ENCODE measurements at regions not wholly inside any gene's neighbourhood (a gene's known extent, or its start where the extent isn't known, plus 50 kb on each side); places are given as distances from the start of the nearest gene placed in this dataset.

- intact Hi-C loops (cut with micrococcal nuclease; ENCODE audit: unreplicated experiment): no loop called here
- no TSS peak for BruUV-seq (replicated peaks)
- H3K27ac Mint-ChIP-seq (ENCODE audit: unreplicated experiment): no peak overlapping the region
- no peaks in the 10 kb centered on the region for H3K36me3 Mint-ChIP-seq (ENCODE audit: insufficient read depth, unreplicated experiment)
- CTCF ChIA-PET: no interaction called here
- H3K9me3 Mint-ChIP-seq (ENCODE audit: low read depth, unreplicated experiment): no peaks in the 10 kb centered on the region
- no peak for DNase-seq
- peaks cover 23% of the 10 kb centered on the region for H3K4me1 Mint-ChIP-seq (ENCODE audit: low read depth, unreplicated experiment)
- TF ChIP-seq, protein P1, sequence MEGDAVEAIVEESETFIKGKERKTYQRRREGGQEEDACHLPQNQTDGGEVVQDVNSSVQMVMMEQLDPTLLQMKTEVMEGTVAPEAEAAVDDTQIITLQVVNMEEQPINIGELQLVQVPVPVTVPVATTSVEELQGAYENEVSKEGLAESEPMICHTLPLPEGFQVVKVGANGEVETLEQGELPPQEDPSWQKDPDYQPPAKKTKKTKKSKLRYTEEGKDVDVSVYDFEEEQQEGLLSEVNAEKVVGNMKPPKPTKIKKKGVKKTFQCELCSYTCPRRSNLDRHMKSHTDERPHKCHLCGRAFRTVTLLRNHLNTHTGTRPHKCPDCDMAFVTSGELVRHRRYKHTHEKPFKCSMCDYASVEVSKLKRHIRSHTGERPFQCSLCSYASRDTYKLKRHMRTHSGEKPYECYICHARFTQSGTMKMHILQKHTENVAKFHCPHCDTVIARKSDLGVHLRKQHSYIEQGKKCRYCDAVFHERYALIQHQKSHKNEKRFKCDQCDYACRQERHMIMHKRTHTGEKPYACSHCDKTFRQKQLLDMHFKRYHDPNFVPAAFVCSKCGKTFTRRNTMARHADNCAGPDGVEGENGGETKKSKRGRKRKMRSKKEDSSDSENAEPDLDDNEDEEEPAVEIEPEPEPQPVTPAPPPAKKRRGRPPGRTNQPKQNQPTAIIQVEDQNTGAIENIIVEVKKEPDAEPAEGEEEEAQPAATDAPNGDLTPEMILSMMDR (IDR thresholded peaks at IDR 0.05; ENCODE audit: unreplicated experiment): no peak
- no peak overlapping the region for H3K4me3 Mint-ChIP-seq (ENCODE audit: low read depth, unreplicated experiment)
- no peaks in the 10 kb centered on the region for H3K27me3 Mint-ChIP-seq (ENCODE audit: unreplicated experiment)
Observed at GRCh38 chr6:155708100-155708499, 252.5 kb upstream of the NOX3 start.

- H3K9me3 Mint-ChIP-seq (ENCODE audit: low read depth, unreplicated experiment): no peaks in the 10 kb centered on the region
- intact Hi-C loops (cut with micrococcal nuclease; ENCODE audit: unreplicated experiment): no loop called here
Observed at GRCh38 chr6:155706806-155707205, 251.2 kb upstream of the NOX3 start.

DNA sequence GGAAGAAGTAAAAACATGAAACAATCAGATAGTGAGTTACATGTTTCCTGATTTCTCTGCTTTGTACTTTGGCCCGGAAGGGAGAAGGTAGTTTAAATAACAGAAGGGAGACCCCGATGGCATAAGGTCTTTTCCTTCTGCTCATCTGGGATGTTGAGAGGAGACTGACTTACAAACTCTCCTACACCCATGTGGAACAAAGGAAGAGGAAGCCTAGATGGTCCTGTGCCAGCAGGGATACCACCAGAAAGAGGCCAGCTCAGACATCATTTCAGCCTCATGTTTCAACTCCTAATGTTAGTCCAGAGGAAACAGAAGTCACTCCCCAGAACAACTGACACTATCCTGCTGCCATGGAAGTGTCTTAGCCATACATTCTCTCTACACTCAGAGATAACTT, 250.7 kb upstream of the NOX3 start:
- no peak for DNase-seq
- no peaks in the 10 kb centered on the region for H3K36me3 Mint-ChIP-seq (ENCODE audit: insufficient read depth, unreplicated experiment)
- H3K9me3 Mint-ChIP-seq (ENCODE audit: low read depth, unreplicated experiment): no peaks in the 10 kb centered on the region
- intact Hi-C loops (cut with micrococcal nuclease; ENCODE audit: unreplicated experiment): no loop called here
- H3K4me1 Mint-ChIP-seq (ENCODE audit: low read depth, unreplicated experiment): peaks cover 8% of the 10 kb centered on the region
- no peak overlapping the region for H3K4me3 Mint-ChIP-seq (ENCODE audit: low read depth, unreplicated experiment)
- H3K27ac Mint-ChIP-seq (ENCODE audit: unreplicated experiment): no peak overlapping the region
- CTCF ChIA-PET: no interaction called here
- BruUV-seq (replicated peaks): no TSS peak
- TF ChIP-seq, protein P1 (IDR thresholded peaks at IDR 0.05; ENCODE audit: unreplicated experiment): no peak
- no peaks in the 10 kb centered on the region for H3K27me3 Mint-ChIP-seq (ENCODE audit: unreplicated experiment)

More at GRCh38 chr6:155706806-155707205, 251.2 kb upstream of the NOX3 start:
- Mint-ChIP-seq H3K4me3 (ENCODE audit: low read depth, unreplicated experiment) (no peak overlapping the region), H3K27ac (ENCODE audit: unreplicated experiment) (no peak overlapping the region), H3K36me3 (ENCODE audit: insufficient read depth, unreplicated experiment) (no peaks in the 10 kb centered on the region), H3K4me1 (ENCODE audit: low read depth, unreplicated experiment) (peaks cover 12% of the 10 kb centered on the region), H3K27me3 (ENCODE audit: unreplicated experiment) (no peaks in the 10 kb centered on the region)
- DNase-seq: no peak
- CTCF ChIA-PET: no interaction called here
- TF ChIP-seq, protein P1 (IDR thresholded peaks at IDR 0.05; ENCODE audit: unreplicated experiment): no peak
- BruUV-seq (replicated peaks): no TSS peak

GRCh38 chr6:155701342-155701741, 245.7 kb upstream of the NOX3 start:
- intact Hi-C loops (cut with micrococcal nuclease; ENCODE audit: unreplicated experiment): no loop called here
- Mint-ChIP-seq H3K4me1 (ENCODE audit: low read depth, unreplicated experiment) (peaks cover 7% of the 10 kb centered on the region), H3K27me3 (ENCODE audit: unreplicated experiment) (no peaks in the 10 kb centered on the region), H3K27ac (ENCODE audit: unreplicated experiment) (no peak overlapping the region), H3K9me3 (ENCODE audit: low read depth, unreplicated experiment) (no peaks in the 10 kb centered on the region), H3K4me3 (ENCODE audit: low read depth, unreplicated experiment) (no peak overlapping the region), H3K36me3 (ENCODE audit: insufficient read depth, unreplicated experiment) (no peaks in the 10 kb centered on the region)
- TF ChIP-seq, protein P1 (IDR thresholded peaks at IDR 0.05; ENCODE audit: unreplicated experiment): no peak
- CTCF ChIA-PET: no interaction called here
- DNase-seq: no peak
- BruUV-seq (replicated peaks): no TSS peak
